Fibroblast of mammary gland (primary cell): ENCODE measurements at regions not wholly inside any gene's neighbourhood (a gene's known extent, or its start where the extent isn't known, plus 50 kb on each side); places are given as distances from the start of the nearest gene placed in this dataset.

Source experiments
- DNase-seq: peaks from one replicate; pipeline ENCODE4 v3.0.0-alpha.2; 2010; ENCODE audit warnings: low read depth
- H3K4me3 ChIP-seq: 2 replicates; pipeline ENCODE4 v1.5.1; 2011; ENCODE audit warnings: low read depth, mild to moderate bottlenecking, low read length, moderate library complexity; ENCODE audit not compliant: control insufficient read depth
- CTCF ChIP-seq: conservative IDR thresholded peaks from 2 replicates; pipeline ENCODE4 v1.5.1; 2011; ENCODE audit warnings: low read depth, low read length, inconsistent platforms; ENCODE audit not compliant: control insufficient read depth, insufficient read depth

GRCh38 chr15:93610944-93611343 is 521.9 kb upstream of the RGMA start:
- no peak for TF ChIP-seq CTCF
- peak; percentile 26 for DNase-seq
- no peak overlapping the region for H3K4me3 ChIP-seq

GRCh38 chr15:93608643-93609148 is 519.7 kb upstream of the RGMA start:
- no peak overlapping the region for H3K4me3 ChIP-seq
- no peak for TF ChIP-seq CTCF
- no peak for DNase-seq

GRCh38 chr15:93603550-93603949 is 514.5 kb upstream of the RGMA start:
- TF ChIP-seq CTCF, result no peak
- DNase-seq, result no peak
- H3K4me3 ChIP-seq, result no peak overlapping the region

- TF ChIP-seq CTCF, result no peak
- H3K4me3 ChIP-seq, result no peak overlapping the region
- DNase-seq, result no peak
Measured at GRCh38 chr15:93587059-93587521, 498.1 kb upstream of the RGMA start.

GRCh38 chr15:93585012-93585411 is 496.0 kb upstream of the RGMA start:
- TF ChIP-seq CTCF, result no peak
- no peak for DNase-seq
- H3K4me3 ChIP-seq, result no peak overlapping the region

GRCh38 chr15:93583968-93584367 is 495.0 kb upstream of the RGMA start:
- no peak overlapping the region for H3K4me3 ChIP-seq
- no peak for TF ChIP-seq CTCF
- peak; percentile 0 for DNase-seq

GRCh38 chr15:93583552-93583951 is 494.5 kb upstream of the RGMA start:
- no peak for TF ChIP-seq CTCF
- DNase-seq, result no peak
- H3K4me3 ChIP-seq, result no peak overlapping the region
